ENCODE measurements at regions not wholly inside any gene's neighbourhood (a gene's known extent, or its start where the extent isn't known, plus 50 kb on each side); places are given as distances from the start of the nearest gene placed in this dataset.

DNA sequence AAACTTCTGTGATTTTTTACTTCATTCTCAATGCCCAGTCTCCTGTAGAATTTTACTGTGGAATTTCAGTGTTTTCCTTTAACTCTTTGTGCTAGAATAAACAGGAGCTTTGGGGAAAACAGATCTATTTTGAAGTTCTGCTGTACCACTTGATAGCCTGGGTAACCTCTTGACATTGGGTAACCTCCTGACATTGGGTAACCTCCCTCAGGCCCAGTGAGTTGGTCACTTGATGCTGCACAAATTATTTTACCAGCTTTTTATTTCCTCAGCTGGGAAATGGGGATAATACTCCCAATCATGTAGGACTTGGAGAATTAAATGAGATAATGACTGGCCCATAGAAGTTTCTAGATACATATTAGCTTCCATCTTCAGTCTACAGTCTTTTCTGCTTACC is 137.3 kb upstream of the TOP1 start:
- TF ChIP-seq, protein P1, sequence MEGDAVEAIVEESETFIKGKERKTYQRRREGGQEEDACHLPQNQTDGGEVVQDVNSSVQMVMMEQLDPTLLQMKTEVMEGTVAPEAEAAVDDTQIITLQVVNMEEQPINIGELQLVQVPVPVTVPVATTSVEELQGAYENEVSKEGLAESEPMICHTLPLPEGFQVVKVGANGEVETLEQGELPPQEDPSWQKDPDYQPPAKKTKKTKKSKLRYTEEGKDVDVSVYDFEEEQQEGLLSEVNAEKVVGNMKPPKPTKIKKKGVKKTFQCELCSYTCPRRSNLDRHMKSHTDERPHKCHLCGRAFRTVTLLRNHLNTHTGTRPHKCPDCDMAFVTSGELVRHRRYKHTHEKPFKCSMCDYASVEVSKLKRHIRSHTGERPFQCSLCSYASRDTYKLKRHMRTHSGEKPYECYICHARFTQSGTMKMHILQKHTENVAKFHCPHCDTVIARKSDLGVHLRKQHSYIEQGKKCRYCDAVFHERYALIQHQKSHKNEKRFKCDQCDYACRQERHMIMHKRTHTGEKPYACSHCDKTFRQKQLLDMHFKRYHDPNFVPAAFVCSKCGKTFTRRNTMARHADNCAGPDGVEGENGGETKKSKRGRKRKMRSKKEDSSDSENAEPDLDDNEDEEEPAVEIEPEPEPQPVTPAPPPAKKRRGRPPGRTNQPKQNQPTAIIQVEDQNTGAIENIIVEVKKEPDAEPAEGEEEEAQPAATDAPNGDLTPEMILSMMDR (IDR thresholded peaks at IDR 0.05) = no peak
- TF ChIP-seq POLR2A (IDR thresholded peaks at IDR 0.05) = no peak
